LHCN-M2 (cell line): ENCODE measurements at regions not wholly inside any gene's neighbourhood (a gene's known extent, or its start where the extent isn't known, plus 50 kb on each side); places are given as distances from the start of the nearest gene placed in this dataset.

ENCODE experiments used
- DNase-seq: peaks from one replicate; pipeline ENCODE4 v3.0.0-alpha.2; 2012; ENCODE audit warnings: low read depth

GRCh38 chr11:43239791-43240190 is 72.0 kb upstream of the API5 start:
- no peak for DNase-seq

DNA sequence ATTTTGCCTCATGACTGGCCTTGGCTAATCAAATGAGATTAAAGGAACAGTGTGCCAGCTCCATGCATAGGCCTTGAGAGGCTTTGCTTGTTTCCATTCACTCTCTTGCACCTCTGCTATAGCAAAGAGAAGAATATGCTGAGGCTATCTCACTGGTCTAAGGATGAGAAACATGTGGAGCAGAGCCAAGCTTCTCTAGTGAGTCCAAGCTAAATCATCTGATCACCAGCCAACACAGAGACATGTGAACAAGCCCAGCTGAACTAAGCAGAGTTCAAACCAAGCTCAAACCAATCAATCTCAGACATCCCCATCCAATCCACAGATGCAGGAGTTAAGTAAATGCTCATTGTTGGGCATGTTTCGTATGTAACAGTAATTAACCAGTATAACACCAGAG is 69.4 kb upstream of the API5 start:
- DNase-seq: no peak

GRCh38 chr11:43243927-43244326 is 67.9 kb upstream of the API5 start:
- DNase-seq: no peak

DNA sequence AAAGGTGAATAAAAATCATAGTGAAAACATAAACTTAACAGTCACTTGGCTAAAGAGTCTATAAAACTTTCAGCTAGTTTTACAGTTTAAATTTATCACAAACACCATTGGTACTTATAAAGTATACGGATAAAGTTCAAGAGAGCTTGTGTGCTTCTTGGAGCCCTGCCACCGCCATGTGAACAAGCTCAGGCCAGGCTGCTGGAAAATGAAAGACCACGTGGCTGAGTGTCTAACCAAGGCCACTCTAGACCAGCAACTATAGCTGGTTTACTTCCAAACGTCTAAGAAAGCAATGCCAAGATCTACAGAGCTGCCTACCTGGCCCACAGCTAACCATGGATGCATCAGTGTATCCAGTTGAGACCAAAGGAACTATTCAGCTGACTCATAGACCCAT is 66.3 kb upstream of the API5 start:
- no peak for DNase-seq

DNA sequence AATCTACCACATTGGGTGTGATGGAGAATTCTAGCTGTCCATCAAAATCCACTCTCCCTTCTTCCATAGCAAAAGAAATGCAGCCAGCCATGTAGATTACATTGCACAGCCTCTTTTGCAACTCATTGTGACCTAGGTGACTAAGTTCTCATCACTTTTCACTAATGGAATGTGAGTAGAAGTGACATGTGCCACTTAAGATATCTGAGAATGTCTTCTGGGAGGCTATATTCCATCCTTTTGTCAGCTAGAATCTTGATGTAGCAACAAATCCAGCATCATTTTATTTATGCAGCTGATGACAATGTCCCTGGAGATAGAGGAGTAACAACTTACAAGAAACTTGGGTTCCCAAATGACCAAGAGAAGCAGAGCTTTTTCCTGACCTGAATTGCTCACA is 61.5 kb upstream of the API5 start:
- no peak for DNase-seq

DNA sequence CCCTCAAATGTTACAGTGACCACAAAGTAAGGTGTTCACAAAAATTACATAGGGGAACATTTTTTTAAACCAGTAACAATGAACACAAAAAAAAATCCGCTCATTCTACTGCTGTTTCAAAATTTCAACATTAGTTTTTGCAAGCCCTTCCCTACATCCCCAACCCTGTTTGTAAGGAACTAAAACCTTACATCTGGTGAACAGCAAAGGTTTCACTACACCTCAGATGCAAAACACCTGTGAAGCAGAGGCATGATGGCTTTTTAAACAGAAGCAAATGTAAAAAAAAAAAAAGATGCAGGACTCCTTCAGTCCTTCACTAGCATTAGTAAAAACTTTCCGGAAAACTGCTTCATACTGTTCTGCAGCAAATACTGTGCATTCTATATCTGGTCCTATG is 50.0 kb upstream of the API5 start:
- no peak for DNase-seq
